Head of caudate nucleus (tissue), 42 donors: ENCODE measurements at regions not wholly inside any gene's neighbourhood (a gene's known extent, or its start where the extent isn't known, plus 50 kb on each side); places are given as distances from the start of the nearest gene placed in this dataset.
"Not testable (repeated sequence)": the region's sequence is repeated elsewhere in the genome, so short reads cannot be mapped to it uniquely, and the experiment has no call there.

Experiments
- DNase-seq, 42 donors: peaks; one replicate each; pipeline versions ENCODE4 v3.0.0 to v3.0.0-alpha.2; 2020 to 2021; ENCODE audit warnings: mixed read lengths in 7 of 42
- intact Hi-C: fragments of 100-400 bp; cut with DNase I; formaldehyde crosslinking; loops from one replicate; pipeline ENCODE4 v1.15.0; 2022

- DNase-seq: no peak
- intact Hi-C loops: no loop called here
These were observed 79.1 kb downstream of the CTH start for GRCh38 chr1:70490153-70490552.

- intact Hi-C loops: no loop called here
- DNase-seq: no peak
These were observed 84.3 kb downstream of the CTH start for GRCh38 chr1:70495370-70495769.

- intact Hi-C loops: no loop called here
- DNase-seq: no peak
These were observed 85.1 kb downstream of the CTH start for GRCh38 chr1:70496181-70496580.

GRCh38 chr1:70497152-70497551 lies 86.1 kb downstream of the CTH start:
- intact Hi-C loops: no loop called here
- DNase-seq: no peak

- intact Hi-C loops: no loop called here
- DNase-seq: no peak
These were observed 87.6 kb downstream of the CTH start for GRCh38 chr1:70498666-70499065.

GRCh38 chr1:70499695-70500094 lies 88.6 kb downstream of the CTH start:
- intact Hi-C loops: no loop called here
- DNase-seq: no peak

GRCh38 chr1:70503358-70503757 lies 92.3 kb downstream of the CTH start:
- DNase-seq: no peak
- intact Hi-C loops: no loop called here

GRCh38 chr1:70504176-70504820 lies 93.2 kb downstream of the CTH start:
- DNase-seq: no peak
- intact Hi-C loops: no loop called here

- intact Hi-C loops: no loop called here
- DNase-seq: peak in 2 of 42 donors; percentile 12 to 42
These were observed 93.7 kb downstream of the CTH start for GRCh38 chr1:70504821-70505193.

GRCh38 chr1:70507991-70508390 lies 96.9 kb downstream of the CTH start:
- DNase-seq, intact Hi-C loops: not testable (repeated sequence)

GRCh38 chr1:70509996-70510876 lies 99.2 kb downstream of the CTH start:
- DNase-seq: peak in 4 of 42 donors; percentile 11 to 45 (median 27)
- intact Hi-C loops: loop anchor here (10.0 kb wide), 1 partner anchor 385 kb away; no protein-coding TSS in a partner anchor

- intact Hi-C loops: loop anchor here (10.0 kb wide), 1 partner anchor 393 kb away; no protein-coding TSS in a partner anchor
- DNase-seq: no peak
These were observed 106.4 kb downstream of the CTH start for GRCh38 chr1:70517444-70517843.

GRCh38 chr1:70518106-70518505 lies 107.0 kb downstream of the CTH start:
- no peak for DNase-seq
- intact Hi-C loops: loop anchor here (10.0 kb wide), 1 partner anchor 393 kb away; no protein-coding TSS in a partner anchor

- peak in 25 of 42 donors; percentile 7 to 67 (median 26) for DNase-seq
- intact Hi-C loops: no loop called here
These were observed 117.7 kb downstream of the CTH start for GRCh38 chr1:70528590-70529333.

GRCh38 chr1:70536708-70537366 lies 125.8 kb downstream of the CTH start:
- intact Hi-C loops: no loop called here
- DNase-seq: no peak

- intact Hi-C loops: no loop called here
- DNase-seq: no peak
These were observed 126.7 kb downstream of the CTH start for GRCh38 chr1:70537788-70538187.

GRCh38 chr1:70542030-70542429 lies 131.0 kb downstream of the CTH start:
- intact Hi-C loops: no loop called here
- no peak for DNase-seq

- no peak for DNase-seq
- intact Hi-C loops: no loop called here
These were observed 131.8 kb downstream of the CTH start for GRCh38 chr1:70542856-70543255.

GRCh38 chr1:70546726-70547125 lies 135.7 kb downstream of the CTH start:
- intact Hi-C loops: no loop called here
- no peak for DNase-seq
